Astrocyte (in vitro differentiated cells and primary cell): ENCODE measurements at regions not wholly inside any gene's neighbourhood (a gene's known extent, or its start where the extent isn't known, plus 50 kb on each side); places are given as distances from the start of the nearest gene placed in this dataset.

Experiments used
- DNase-seq: peaks from one replicate; pipeline ENCODE4 v3.0.0-alpha.2; 2010; ENCODE audit warnings: low read depth
- FAIRE-seq: peaks from 2 replicates; lab custom pipeline; 2011; peaks lifted over from hg19 to GRCh38; lab: Jason Lieb, UNC
- H2AFZ ChIP-seq: 2 replicates; pipeline ENCODE4 v1.6.0; 2012; ENCODE audit warnings: low read depth, low read length, inconsistent platforms
- H3K27ac ChIP-seq: 2 replicates; pipeline ENCODE4 v1.5.1; 2011; ENCODE audit warnings: low read depth, low read length, inconsistent platforms
- H3K27me3 ChIP-seq: 2 replicates; pipeline ENCODE4 v1.6.0; 2011; ENCODE audit warnings: low read length, inconsistent platforms; ENCODE audit not compliant: insufficient read depth
- H3K36me3 ChIP-seq: 2 replicates; pipeline ENCODE4 v1.5.1; 2011; ENCODE audit warnings: low read length, inconsistent platforms; ENCODE audit not compliant: insufficient read depth
- H3K4me1 ChIP-seq: 2 replicates; pipeline ENCODE4 v1.5.1; 2011; ENCODE audit warnings: low read length, inconsistent platforms; ENCODE audit not compliant: insufficient read depth
- H3K4me2 ChIP-seq: 2 replicates; pipeline ENCODE4 v1.6.0; 2012; ENCODE audit warnings: low read length, inconsistent platforms
- H3K4me3 ChIP-seq: 2 replicates; pipeline ENCODE4 v1.5.1; 2011; ENCODE audit warnings: low read depth, mild to moderate bottlenecking, low read length, inconsistent platforms; ENCODE audit not compliant: insufficient read depth
- H3K79me2 ChIP-seq: 2 replicates; pipeline ENCODE4 v1.6.0; 2012; ENCODE audit warnings: mild to moderate bottlenecking, low read length, inconsistent platforms; ENCODE audit not compliant: insufficient read depth
- H3K9ac ChIP-seq: 2 replicates; pipeline ENCODE4 v1.6.0; 2012; ENCODE audit warnings: mild to moderate bottlenecking, low read length, inconsistent platforms
- H3K9me3 ChIP-seq: 2 replicates; pipeline ENCODE4 v1.5.1; 2012; ENCODE audit warnings: low read depth, mild to moderate bottlenecking, low read length, inconsistent platforms; ENCODE audit not compliant: insufficient read depth
- H4K20me1 ChIP-seq: 2 replicates; pipeline ENCODE4 v1.6.0; 2012; ENCODE audit warnings: low read length, inconsistent platforms; ENCODE audit not compliant: insufficient read depth
- H3K27ac Mint-ChIP-seq: one replicate; pipeline ENCODE4 v1.8.0; 2021; ENCODE audit warnings: mild to moderate bottlenecking, mixed read lengths; ENCODE audit not compliant: unreplicated experiment
- H3K27me3 Mint-ChIP-seq: one replicate; pipeline ENCODE4 v1.8.0; 2021; ENCODE audit warnings: low read depth, mixed read lengths; ENCODE audit not compliant: unreplicated experiment
- H3K36me3 Mint-ChIP-seq: one replicate; pipeline ENCODE4 v1.8.0; 2021; ENCODE audit warnings: low read depth, mixed read lengths; ENCODE audit not compliant: unreplicated experiment
- H3K4me1 Mint-ChIP-seq: one replicate; pipeline ENCODE4 v1.8.0; 2021; ENCODE audit warnings: low read depth, mixed read lengths; ENCODE audit not compliant: unreplicated experiment
- H3K4me3 Mint-ChIP-seq: one replicate; pipeline ENCODE4 v1.8.0; 2021; ENCODE audit warnings: mild to moderate bottlenecking, moderate library complexity, mixed read lengths; ENCODE audit not compliant: unreplicated experiment
- H3K9me3 Mint-ChIP-seq: one replicate; pipeline ENCODE4 v1.8.0; 2021; ENCODE audit warnings: mild to moderate bottlenecking, mixed read lengths; ENCODE audit not compliant: unreplicated experiment
- EZH2 ChIP-seq: IDR thresholded peaks from 2 replicates; pipeline ENCODE4 v1.6.1; 2012; ENCODE audit warnings: mild to moderate bottlenecking, low read length, inconsistent platforms; ENCODE audit not compliant: insufficient read depth
- TF ChIP-seq, protein P1 (sequence below): IDR thresholded peaks from 2 replicates; pipeline ENCODE4 v1.5.1; 2011; ENCODE audit warnings: low read depth, mild to moderate bottlenecking, inconsistent platforms, low read length, moderate library complexity; ENCODE audit not compliant: insufficient read depth

DNA sequence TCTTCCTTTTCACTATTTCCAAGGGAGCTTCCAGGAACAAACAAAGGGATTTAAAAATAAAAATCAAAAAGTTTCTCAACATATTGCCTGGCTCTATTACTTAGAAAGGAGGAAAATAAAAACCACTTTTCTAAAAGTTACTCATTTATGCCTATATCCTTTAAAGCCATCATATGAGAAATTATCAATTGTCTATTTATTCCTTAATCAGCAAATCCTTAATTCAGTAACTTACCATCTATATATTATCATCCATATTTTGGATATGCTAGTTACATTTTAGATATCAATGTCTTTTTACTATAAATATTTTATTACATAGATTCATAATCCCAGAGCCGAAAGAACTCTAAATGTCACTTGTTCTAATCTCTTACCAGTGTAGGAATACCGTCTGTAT lies 481.5 kb upstream of the ANO5 start:
- Histone ChIP-seq H3K4me2 (no peak overlapping the region), H3K27ac (no peak overlapping the region), H3K9ac (no peak overlapping the region), H3K4me3 (no peak overlapping the region), H3K79me2 (no peaks in the 10 kb centered on the region), H3K36me3 (no peaks in the 10 kb centered on the region), H3K9me3 (peaks cover 2% of the 10 kb centered on the region), H4K20me1 (no peaks in the 10 kb centered on the region), H3K4me1 (no peaks in the 10 kb centered on the region), H3K27me3 (no peaks in the 10 kb centered on the region), H2AFZ (no peak overlapping the region)
- FAIRE-seq: no peak
- no peak overlapping the region for H3K27ac Mint-ChIP-seq
- no peak overlapping the region for H3K4me3 Mint-ChIP-seq
- no peaks in the 10 kb centered on the region for H3K36me3 Mint-ChIP-seq
- no peaks in the 10 kb centered on the region for H3K9me3 Mint-ChIP-seq
- H3K4me1 Mint-ChIP-seq: no peaks in the 10 kb centered on the region
- H3K27me3 Mint-ChIP-seq: no peaks in the 10 kb centered on the region
- TF ChIP-seq EZH2: no peak
- TF ChIP-seq, protein P1, sequence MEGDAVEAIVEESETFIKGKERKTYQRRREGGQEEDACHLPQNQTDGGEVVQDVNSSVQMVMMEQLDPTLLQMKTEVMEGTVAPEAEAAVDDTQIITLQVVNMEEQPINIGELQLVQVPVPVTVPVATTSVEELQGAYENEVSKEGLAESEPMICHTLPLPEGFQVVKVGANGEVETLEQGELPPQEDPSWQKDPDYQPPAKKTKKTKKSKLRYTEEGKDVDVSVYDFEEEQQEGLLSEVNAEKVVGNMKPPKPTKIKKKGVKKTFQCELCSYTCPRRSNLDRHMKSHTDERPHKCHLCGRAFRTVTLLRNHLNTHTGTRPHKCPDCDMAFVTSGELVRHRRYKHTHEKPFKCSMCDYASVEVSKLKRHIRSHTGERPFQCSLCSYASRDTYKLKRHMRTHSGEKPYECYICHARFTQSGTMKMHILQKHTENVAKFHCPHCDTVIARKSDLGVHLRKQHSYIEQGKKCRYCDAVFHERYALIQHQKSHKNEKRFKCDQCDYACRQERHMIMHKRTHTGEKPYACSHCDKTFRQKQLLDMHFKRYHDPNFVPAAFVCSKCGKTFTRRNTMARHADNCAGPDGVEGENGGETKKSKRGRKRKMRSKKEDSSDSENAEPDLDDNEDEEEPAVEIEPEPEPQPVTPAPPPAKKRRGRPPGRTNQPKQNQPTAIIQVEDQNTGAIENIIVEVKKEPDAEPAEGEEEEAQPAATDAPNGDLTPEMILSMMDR: no peak
- no peak for DNase-seq

DNA sequence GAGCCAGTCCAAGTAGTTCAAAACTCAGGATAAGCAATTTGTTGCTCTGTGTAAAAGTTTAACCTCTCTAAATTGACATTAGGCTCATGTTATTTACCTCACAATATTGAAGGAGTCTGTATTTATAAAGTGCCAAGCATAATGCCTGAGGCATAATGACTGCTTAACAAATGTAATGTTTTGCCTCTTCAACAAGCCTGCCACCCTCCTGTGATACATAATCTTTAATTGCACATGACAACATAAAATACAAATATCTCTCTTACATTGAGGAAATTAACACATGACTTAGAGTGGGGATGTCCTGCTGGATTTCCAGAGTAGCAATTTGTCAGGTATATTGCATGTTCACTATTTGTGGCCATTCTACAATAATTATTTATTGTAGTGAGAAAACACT lies 469.2 kb upstream of the ANO5 start:
- Histone ChIP-seq H4K20me1 (no peaks in the 10 kb centered on the region), H3K36me3 (no peaks in the 10 kb centered on the region), H2AFZ (no peak overlapping the region), H3K9ac (no peak overlapping the region), H3K9me3 (no peaks in the 10 kb centered on the region), H3K27me3 (no peaks in the 10 kb centered on the region), H3K27ac (no peak overlapping the region), H3K79me2 (no peaks in the 10 kb centered on the region), H3K4me3 (no peak overlapping the region), H3K4me1 (no peaks in the 10 kb centered on the region), H3K4me2 (no peak overlapping the region)
- H3K27me3 Mint-ChIP-seq: peaks cover 1% of the 10 kb centered on the region
- H3K4me1 Mint-ChIP-seq: no peaks in the 10 kb centered on the region
- no peak overlapping the region for H3K4me3 Mint-ChIP-seq
- no peak for TF ChIP-seq EZH2
- TF ChIP-seq, protein P1: no peak
- no peaks in the 10 kb centered on the region for H3K9me3 Mint-ChIP-seq
- FAIRE-seq (no peak), DNase-seq (no peak)
- no peaks in the 10 kb centered on the region for H3K36me3 Mint-ChIP-seq
- no peak overlapping the region for H3K27ac Mint-ChIP-seq

DNA sequence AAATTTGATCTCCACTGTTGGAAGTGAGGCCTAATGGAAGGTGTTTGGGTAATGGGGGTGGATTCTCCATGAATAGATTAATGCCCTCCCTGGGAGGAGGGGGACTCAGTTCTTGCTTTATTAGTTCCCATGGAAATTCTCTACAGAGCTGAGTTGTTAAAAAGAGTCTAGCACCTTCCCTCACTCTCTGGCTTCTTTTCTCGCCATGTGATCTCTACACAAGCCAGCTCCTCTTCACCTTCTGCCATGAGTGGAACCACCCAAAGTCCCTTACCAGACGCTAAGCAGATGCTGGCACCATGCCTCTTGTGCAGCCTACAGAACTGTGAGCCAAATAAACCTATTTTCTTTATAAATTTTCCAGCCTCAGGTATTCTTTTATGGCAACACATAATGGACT lies 465.8 kb upstream of the ANO5 start:
- no peaks in the 10 kb centered on the region for H4K20me1 ChIP-seq
- Mint-ChIP-seq H3K4me3 (no peak overlapping the region), H3K36me3 (no peaks in the 10 kb centered on the region), H3K27ac (no peak overlapping the region), H3K27me3 (no peaks in the 10 kb centered on the region), H3K9me3 (no peaks in the 10 kb centered on the region), H3K4me1 (no peaks in the 10 kb centered on the region)
- no peak for FAIRE-seq
- H3K9me3 ChIP-seq: peaks cover 4% of the 10 kb centered on the region
- H3K4me2 ChIP-seq: no peak overlapping the region
- no peaks in the 10 kb centered on the region for H3K36me3 ChIP-seq
- no peaks in the 10 kb centered on the region for H3K27me3 ChIP-seq
- no peak for DNase-seq
- no peak overlapping the region for H3K27ac ChIP-seq
- H3K79me2 ChIP-seq: no peaks in the 10 kb centered on the region
- no peak for TF ChIP-seq EZH2
- TF ChIP-seq, protein P1: no peak
- no peak overlapping the region for H3K9ac ChIP-seq
- no peak overlapping the region for H2AFZ ChIP-seq
- H3K4me3 ChIP-seq: no peak overlapping the region
- no peaks in the 10 kb centered on the region for H3K4me1 ChIP-seq
